ENCODE measurements at regions not wholly inside any gene's neighbourhood (a gene's known extent, or its start where the extent isn't known, plus 50 kb on each side); places are given as distances from the start of the nearest gene placed in this dataset.

- POLR2A ChIA-PET, result no interaction called here
- no peak for DNase-seq (ENCODE audit: low read depth, low spot score)
- CTCF ChIA-PET, result no interaction called here
- TF ChIP-seq CTCF (IDR thresholded peaks at IDR 0.05; ENCODE audit: insufficient read depth, low read length, missing control alignments), result no peak
- H3K4me3 ChIP-seq (ENCODE audit: low read depth, low read length), result no peak overlapping the region
These were observed 248.0 kb downstream of the DSEL start for GRCh38 chr18:67268530-67268929.

GRCh38 chr18:67266246-67267237 is 250.0 kb downstream of the DSEL start:
- DNase-seq (ENCODE audit: low read depth, low spot score), result no peak
- no peak for TF ChIP-seq CTCF (IDR thresholded peaks at IDR 0.05; ENCODE audit: insufficient read depth, low read length, missing control alignments)
- ChIA-PET CTCF (interaction anchor here (2.0 kb wide), 1 partner anchor 14 kb away, joined by 4 read pairs; no protein-coding TSS in a partner anchor), POLR2A (interaction anchor here (0.8 kb wide), 1 partner anchor 333 kb away, joined by 3 read pairs; no protein-coding TSS in a partner anchor)
- H3K4me3 ChIP-seq (ENCODE audit: low read depth, low read length), result no peak overlapping the region

GRCh38 chr18:67265464-67266245 is 250.9 kb downstream of the DSEL start:
- TF ChIP-seq CTCF (IDR thresholded peaks at IDR 0.05; ENCODE audit: insufficient read depth, low read length, missing control alignments), result no peak
- POLR2A ChIA-PET, result interaction anchor here (0.8 kb wide), 1 partner anchor 334 kb away, joined by 3 read pairs; no protein-coding TSS in a partner anchor
- CTCF ChIA-PET, result interaction anchor here (2.0 kb wide), 1 partner anchor 15 kb away, joined by 4 read pairs; no protein-coding TSS in a partner anchor
- no peak overlapping the region for H3K4me3 ChIP-seq (ENCODE audit: low read depth, low read length)
- peak; percentile 56 for DNase-seq (ENCODE audit: low read depth, low spot score)

- ChIA-PET CTCF (interaction anchor here (1.6 kb wide), 1 partner anchor 9 kb away, joined by 3 read pairs; no protein-coding TSS in a partner anchor), POLR2A (no interaction called here)
- no peak for TF ChIP-seq CTCF (IDR thresholded peaks at IDR 0.05; ENCODE audit: insufficient read depth, low read length, missing control alignments)
- no peak overlapping the region for H3K4me3 ChIP-seq (ENCODE audit: low read depth, low read length)
- DNase-seq (ENCODE audit: low read depth, low spot score), result no peak
These were observed 254.5 kb downstream of the DSEL start for GRCh38 chr18:67261931-67262552.

- H3K4me3 ChIP-seq (ENCODE audit: low read depth, low read length), result no peak overlapping the region
- ChIA-PET CTCF (no interaction called here), POLR2A (no interaction called here)
- no peak for TF ChIP-seq CTCF (IDR thresholded peaks at IDR 0.05; ENCODE audit: insufficient read depth, low read length, missing control alignments)
- no peak for DNase-seq (ENCODE audit: low read depth, low spot score)
These were observed 255.7 kb downstream of the DSEL start for GRCh38 chr18:67260841-67261240.
